Skeletal muscle tissue (tissue), 3 donors: ENCODE measurements at regions not wholly inside any gene's neighbourhood (a gene's known extent, or its start where the extent isn't known, plus 50 kb on each side); places are given as distances from the start of the nearest gene placed in this dataset.
A peak's percentile ranks its signal among the peaks of the same experiment; 100 is the strongest.

ENCODE experiments used
- H3K27ac ChIP-seq: one replicate; pipeline ENCODE4 v1.7.0; 2013; ENCODE audit warnings: mild to moderate bottlenecking, low read depth, low read length, inconsistent platforms
- H3K27me3 ChIP-seq, 3 donors: one replicate each; pipeline ENCODE4 v1.7.0; 2013; ENCODE audit warnings: low read length in 3 of 3; ENCODE audit not compliant: control insufficient read depth in 3 of 3, insufficient read depth in 3 of 3
- H3K36me3 ChIP-seq, 3 donors: one replicate each; pipeline ENCODE4 v1.7.0; 2013; ENCODE audit warnings: low read length in 3 of 3; ENCODE audit not compliant: control insufficient read depth in 3 of 3, insufficient read depth in 3 of 3
- H3K4me1 ChIP-seq, 3 donors: one replicate each; pipeline ENCODE4 v1.7.0; 2013; ENCODE audit warnings: low read length in 3 of 3, mild to moderate bottlenecking in 3 of 3; ENCODE audit not compliant: control insufficient read depth in 3 of 3, insufficient read depth in 3 of 3
- H3K4me3 ChIP-seq, 3 donors: one replicate each; pipeline ENCODE4 v1.7.0; 2013; ENCODE audit warnings: low read length in 3 of 3
- H3K9ac ChIP-seq, 3 donors: one replicate each; pipeline ENCODE4 v1.7.0; 2013; ENCODE audit warnings: low read length in 3 of 3, mild to moderate bottlenecking in 3 of 3, moderate library complexity in 2 of 3, low read depth in 1 of 3
- H3K9me3 ChIP-seq, 3 donors: one replicate each; pipeline ENCODE4 v1.7.0; 2013; ENCODE audit warnings: low read length in 3 of 3; ENCODE audit not compliant: control insufficient read depth in 3 of 3
- donor health status: Osteomylitis.

DNA sequence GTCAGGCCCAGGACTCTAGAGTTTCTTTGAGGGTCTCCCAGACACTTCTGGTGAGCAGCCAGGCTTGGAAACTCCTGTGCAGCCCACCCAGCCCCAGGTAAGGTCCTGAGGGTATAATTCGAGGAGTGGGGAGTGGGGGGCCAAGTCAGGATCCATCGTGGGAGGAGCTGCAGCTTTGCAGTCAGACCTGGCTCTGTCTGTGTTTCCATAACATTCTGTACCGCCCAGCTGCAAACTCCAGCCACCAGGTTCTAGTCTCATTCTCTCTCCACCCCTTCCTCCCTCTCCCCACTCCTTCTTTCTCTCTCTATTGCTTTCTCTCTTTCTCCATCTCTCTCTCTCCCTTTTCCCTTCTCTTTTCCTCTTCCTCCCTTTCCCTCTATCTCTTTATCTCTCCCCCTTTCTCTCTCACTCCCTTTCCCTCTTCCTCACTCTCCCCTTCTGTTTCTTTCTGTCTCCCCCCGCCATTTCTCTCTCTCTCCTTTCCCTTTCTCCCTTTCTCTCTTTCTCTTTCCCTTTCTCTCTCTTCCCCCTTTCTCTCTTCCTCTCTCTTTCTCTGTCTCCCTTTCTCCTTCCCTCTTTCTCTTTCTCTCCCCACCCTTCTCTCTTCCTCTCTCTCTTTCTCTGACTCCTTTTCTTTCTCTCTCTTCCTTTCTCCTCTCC, 127.2 kb downstream of the MN1 start:
- Histone ChIP-seq H3K9ac (peak overlapping the region; percentile 66 to 86 (median 70)), H3K4me3 (peak overlapping the region; percentile 2 to 46 (median 30)), H3K4me1 (peaks cover 19 to 48% (median 30%) of the 10 kb centered on the region in 3 donors), H3K36me3 (peaks cover 0 to 2% (median 0%) of the 10 kb centered on the region in 3 donors), H3K27ac (peak overlapping the region; percentile 85), H3K9me3 (no peaks in the 10 kb centered on the region), H3K27me3 (no peaks in the 10 kb centered on the region)

DNA sequence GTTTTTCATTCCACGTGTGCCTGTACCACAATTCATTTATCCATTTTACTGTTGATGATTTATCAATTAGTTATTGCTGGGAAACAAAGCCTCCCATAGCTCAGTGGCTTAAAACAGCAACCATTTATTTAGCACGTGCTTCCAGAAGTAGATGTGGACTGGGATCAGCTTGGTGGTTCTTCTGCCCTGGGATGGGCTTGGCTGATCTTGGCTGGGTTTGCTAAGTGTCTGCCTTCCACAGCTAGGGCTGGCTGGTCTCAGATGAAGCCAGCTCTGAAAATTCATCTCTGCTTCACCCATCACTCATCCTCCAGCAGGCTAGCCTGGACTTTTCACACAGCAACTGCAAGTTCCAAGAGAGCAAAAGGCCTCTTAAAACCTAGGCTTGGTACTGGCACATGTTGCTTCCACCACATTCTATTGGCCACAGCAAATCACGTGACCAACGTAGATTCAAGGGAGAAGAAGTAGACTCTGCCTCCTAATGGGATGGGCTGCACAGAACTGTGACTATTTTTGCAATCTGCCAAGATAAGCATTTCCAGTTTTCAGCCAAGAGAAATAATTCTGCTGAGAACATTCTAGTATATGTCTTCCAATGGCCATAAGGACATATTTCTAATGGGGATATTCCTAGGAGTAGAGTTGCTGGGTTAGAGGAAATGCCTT, 124.9 kb downstream of the MN1 start:
- no peaks in the 10 kb centered on the region for H3K27me3 ChIP-seq
- no peak overlapping the region for H3K27ac ChIP-seq
- H3K36me3 ChIP-seq: peaks cover 0 to 2% (median 0%) of the 10 kb centered on the region in 3 donors
- peaks cover 8 to 37% (median 18%) of the 10 kb centered on the region in 3 donors for H3K4me1 ChIP-seq
- H3K9ac ChIP-seq: no peak overlapping the region
- no peak overlapping the region for H3K4me3 ChIP-seq
- no peaks in the 10 kb centered on the region for H3K9me3 ChIP-seq

DNA sequence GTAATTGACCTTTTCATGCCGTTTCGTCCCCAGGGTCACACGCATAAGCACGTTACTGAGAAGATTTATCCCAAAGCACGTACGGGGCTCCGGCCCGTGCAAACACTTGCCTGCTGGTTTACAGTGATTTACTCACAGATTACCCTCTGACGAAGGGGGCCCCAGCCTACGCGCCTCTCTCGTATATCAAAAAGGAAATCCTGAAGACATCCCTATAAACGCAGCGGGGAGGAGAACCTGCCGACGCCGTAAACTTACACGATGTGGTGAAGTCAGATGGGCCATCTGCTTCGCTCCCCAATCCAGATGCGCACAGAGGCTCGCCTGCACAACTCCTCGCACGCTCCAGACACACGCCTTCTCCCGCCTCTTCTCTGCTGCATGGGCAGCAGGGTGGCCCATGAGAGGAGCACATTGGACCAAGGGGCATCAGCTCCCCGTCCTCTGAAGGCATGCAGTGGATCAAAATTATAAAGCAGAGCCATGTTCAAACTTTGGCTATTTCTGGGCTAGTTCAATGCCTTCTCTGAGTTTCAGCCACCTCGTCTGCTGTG, 123.6 kb downstream of the MN1 start:
- H3K27ac ChIP-seq: no peak overlapping the region

GRCh38 chr22:27679176-27679575, 122.4 kb downstream of the MN1 start:
- H3K9me3 ChIP-seq: no peaks in the 10 kb centered on the region
- H3K4me1 ChIP-seq: peaks cover 6 to 27% (median 16%) of the 10 kb centered on the region in 3 donors
- H3K36me3 ChIP-seq: peaks cover 0 to 2% (median 0%) of the 10 kb centered on the region in 3 donors
- no peak overlapping the region for H3K4me3 ChIP-seq
- no peak overlapping the region for H3K27ac ChIP-seq
- peak overlapping the region in 1 of 3 donors; percentile 40 for H3K9ac ChIP-seq
- no peaks in the 10 kb centered on the region for H3K27me3 ChIP-seq

More for the DNA sequence above, 123.6 kb downstream of the MN1 start:
- Histone ChIP-seq H3K4me3 (no peak overlapping the region), H3K27me3 (no peaks in the 10 kb centered on the region), H3K9me3 (no peaks in the 10 kb centered on the region), H3K9ac (no peak overlapping the region), H3K36me3 (peaks cover 0 to 2% (median 0%) of the 10 kb centered on the region in 3 donors), H3K4me1 (peaks cover 14 to 37% (median 25%) of the 10 kb centered on the region in 3 donors)

GRCh38 chr22:27679693-27680488, 121.7 kb downstream of the MN1 start:
- no peaks in the 10 kb centered on the region for H3K27me3 ChIP-seq
- H3K9me3 ChIP-seq: no peaks in the 10 kb centered on the region
- H3K4me1 ChIP-seq: peaks cover 6 to 24% (median 17%) of the 10 kb centered on the region in 3 donors
- no peak overlapping the region for H3K9ac ChIP-seq
- H3K4me3 ChIP-seq: no peak overlapping the region
- no peak overlapping the region for H3K27ac ChIP-seq
- H3K36me3 ChIP-seq: peaks cover 0 to 2% (median 0%) of the 10 kb centered on the region in 3 donors

DNA sequence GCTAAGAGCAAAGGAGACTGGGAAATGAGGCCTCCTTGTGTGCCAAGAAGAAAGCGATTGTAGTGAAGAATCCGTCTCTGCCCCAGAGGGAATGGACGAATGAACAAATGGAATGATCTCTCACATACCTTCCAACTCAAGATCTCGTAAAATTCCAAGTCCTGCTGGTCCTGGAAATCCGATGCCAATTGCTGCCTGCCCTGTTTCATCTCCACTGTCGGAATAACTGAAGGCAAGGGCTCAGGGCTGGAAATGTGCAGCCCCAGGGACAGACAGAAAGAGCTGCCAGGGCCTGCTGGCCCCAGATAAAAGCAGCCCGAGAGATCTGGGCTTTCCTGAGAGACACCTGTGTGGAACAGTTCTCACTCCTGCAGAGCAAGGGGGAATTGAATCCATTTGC, 120.9 kb downstream of the MN1 start:
- Histone ChIP-seq H3K4me3 (no peak overlapping the region), H3K9ac (no peak overlapping the region), H3K4me1 (peaks cover 10 to 24% (median 23%) of the 10 kb centered on the region in 3 donors), H3K27me3 (no peaks in the 10 kb centered on the region), H3K27ac (no peak overlapping the region), H3K9me3 (no peaks in the 10 kb centered on the region), H3K36me3 (no peaks in the 10 kb centered on the region)

GRCh38 chr22:27681037-27681436, 120.5 kb downstream of the MN1 start:
- Histone ChIP-seq H3K27me3 (no peaks in the 10 kb centered on the region), H3K9me3 (no peaks in the 10 kb centered on the region), H3K4me1 (peaks cover 14 to 28% (median 27%) of the 10 kb centered on the region in 3 donors), H3K36me3 (no peaks in the 10 kb centered on the region), H3K27ac (no peak overlapping the region), H3K4me3 (no peak overlapping the region), H3K9ac (no peak overlapping the region)

- no peak overlapping the region for H3K27ac ChIP-seq
- no peaks in the 10 kb centered on the region for H3K36me3 ChIP-seq
- H3K9me3 ChIP-seq: no peaks in the 10 kb centered on the region
- no peak overlapping the region for H3K4me3 ChIP-seq
- no peaks in the 10 kb centered on the region for H3K27me3 ChIP-seq
- peaks cover 28 to 42% (median 40%) of the 10 kb centered on the region in 3 donors for H3K4me1 ChIP-seq
- H3K9ac ChIP-seq: no peak overlapping the region
These were observed 119.1 kb downstream of the MN1 start for GRCh38 chr22:27682437-27682836.

DNA sequence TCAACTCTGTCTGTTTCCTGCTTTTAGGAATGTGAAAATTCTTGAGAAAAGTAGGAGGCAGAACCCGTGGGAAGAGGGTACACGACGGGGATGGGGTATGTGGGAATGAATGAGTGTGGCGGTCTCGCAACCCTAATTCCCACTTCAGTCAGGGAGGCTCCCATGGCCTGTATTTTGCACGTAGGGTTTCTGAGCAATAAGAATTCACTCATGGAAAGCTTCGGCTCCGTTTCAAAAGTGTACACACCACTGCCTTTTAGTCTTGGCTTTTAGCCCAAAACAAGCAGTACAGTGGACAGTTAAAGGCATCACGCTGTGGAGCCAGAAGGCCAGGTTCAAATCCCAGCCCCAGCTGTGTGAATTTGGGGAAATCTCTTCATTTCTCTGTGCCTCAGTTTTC, 116.7 kb downstream of the MN1 start:
- no peaks in the 10 kb centered on the region for H3K27me3 ChIP-seq
- peak overlapping the region; percentile 97 for H3K27ac ChIP-seq
- H3K4me3 ChIP-seq: no peak overlapping the region
- no peaks in the 10 kb centered on the region for H3K9me3 ChIP-seq
- H3K36me3 ChIP-seq: no peaks in the 10 kb centered on the region
- peak overlapping the region in 1 of 3 donors; percentile 40 for H3K9ac ChIP-seq
- H3K4me1 ChIP-seq: peaks cover 29 to 39% (median 36%) of the 10 kb centered on the region in 3 donors
